ENCODE measurements at regions not wholly inside any gene's neighbourhood (a gene's known extent, or its start where the extent isn't known, plus 50 kb on each side); places are given as distances from the start of the nearest gene placed in this dataset.

GRCh38 chr12:71243370-71243769 is 85.6 kb upstream of the TSPAN8 start:
- TF ChIP-seq POLR2A (IDR thresholded peaks at IDR 0.05) = no peak
- TF ChIP-seq, protein P1, sequence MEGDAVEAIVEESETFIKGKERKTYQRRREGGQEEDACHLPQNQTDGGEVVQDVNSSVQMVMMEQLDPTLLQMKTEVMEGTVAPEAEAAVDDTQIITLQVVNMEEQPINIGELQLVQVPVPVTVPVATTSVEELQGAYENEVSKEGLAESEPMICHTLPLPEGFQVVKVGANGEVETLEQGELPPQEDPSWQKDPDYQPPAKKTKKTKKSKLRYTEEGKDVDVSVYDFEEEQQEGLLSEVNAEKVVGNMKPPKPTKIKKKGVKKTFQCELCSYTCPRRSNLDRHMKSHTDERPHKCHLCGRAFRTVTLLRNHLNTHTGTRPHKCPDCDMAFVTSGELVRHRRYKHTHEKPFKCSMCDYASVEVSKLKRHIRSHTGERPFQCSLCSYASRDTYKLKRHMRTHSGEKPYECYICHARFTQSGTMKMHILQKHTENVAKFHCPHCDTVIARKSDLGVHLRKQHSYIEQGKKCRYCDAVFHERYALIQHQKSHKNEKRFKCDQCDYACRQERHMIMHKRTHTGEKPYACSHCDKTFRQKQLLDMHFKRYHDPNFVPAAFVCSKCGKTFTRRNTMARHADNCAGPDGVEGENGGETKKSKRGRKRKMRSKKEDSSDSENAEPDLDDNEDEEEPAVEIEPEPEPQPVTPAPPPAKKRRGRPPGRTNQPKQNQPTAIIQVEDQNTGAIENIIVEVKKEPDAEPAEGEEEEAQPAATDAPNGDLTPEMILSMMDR (IDR thresholded peaks at IDR 0.05) = no peak
